HG02588 (cell line): ENCODE measurements at regions not wholly inside any gene's neighbourhood (a gene's known extent, or its start where the extent isn't known, plus 50 kb on each side); places are given as distances from the start of the nearest gene placed in this dataset.

ENCODE experiments used
- ATAC-seq: cut with Tn5 transposase; IDR thresholded peaks from one replicate; pipeline ENCODE4 v1.9.1; 2021; ENCODE audit warnings: mild to moderate bottlenecking, moderate library complexity; ENCODE audit not compliant: unreplicated experiment

DNA sequence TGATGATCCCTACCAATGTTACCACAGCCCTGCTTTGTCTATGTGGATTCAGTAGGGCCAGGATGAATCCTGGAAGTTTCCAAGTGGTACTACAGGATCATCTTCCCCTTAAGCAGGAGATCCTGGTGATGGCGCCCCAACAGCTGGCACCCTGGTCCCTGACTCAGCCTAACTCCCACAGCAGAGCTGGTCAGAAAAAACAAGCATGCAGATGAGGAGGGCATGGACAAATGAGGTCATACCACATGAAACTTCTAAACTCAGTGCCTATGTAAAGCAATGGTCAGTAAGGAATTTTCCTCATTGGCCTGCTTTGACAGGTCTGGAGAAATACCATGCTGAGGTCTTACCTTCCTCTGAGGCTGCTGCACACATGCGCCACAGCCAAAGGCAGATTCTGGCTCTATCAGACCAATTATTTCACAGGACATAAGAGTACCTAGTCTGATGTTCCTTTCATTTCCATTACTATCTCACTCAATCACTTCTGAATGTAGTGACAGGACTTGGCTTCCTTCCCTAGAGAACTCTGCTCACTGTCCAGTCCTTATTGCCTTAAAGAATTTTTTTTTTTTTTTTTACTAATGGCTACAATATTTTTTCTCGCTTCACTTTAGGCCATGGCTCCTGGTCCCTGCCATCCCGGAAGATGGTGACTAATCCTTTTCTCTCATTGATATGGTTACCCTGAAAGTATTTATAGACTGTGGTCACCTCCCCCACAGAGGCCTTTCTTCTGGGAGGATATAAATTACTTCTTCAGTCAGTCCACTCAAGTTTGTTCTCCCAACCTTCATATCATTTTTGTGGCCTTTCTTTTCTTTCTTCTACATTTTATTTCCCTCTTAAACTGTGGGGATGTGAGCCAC, 525.2 kb upstream of the PSMD7 start:
- no peak for ATAC-seq

DNA sequence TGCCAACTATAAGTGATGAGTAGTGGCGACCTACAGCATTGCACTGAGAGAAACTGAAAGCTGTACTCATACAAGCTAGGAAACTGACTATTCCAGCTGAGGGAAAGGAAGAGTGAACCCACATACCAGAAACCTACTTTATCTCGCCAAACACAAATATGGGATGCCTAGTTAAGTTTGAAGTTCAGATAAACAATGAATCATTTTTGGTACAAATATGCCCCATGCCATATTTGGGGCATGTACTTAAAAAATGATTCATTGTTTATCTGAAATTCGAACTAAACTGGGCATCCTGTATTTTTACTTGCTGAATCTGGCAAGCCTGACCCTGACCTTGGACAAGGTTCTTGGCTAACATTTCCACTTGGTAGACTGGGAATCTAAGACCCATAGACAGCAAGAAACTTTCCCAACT, 527.8 kb upstream of the PSMD7 start:
- ATAC-seq, result no peak

DNA sequence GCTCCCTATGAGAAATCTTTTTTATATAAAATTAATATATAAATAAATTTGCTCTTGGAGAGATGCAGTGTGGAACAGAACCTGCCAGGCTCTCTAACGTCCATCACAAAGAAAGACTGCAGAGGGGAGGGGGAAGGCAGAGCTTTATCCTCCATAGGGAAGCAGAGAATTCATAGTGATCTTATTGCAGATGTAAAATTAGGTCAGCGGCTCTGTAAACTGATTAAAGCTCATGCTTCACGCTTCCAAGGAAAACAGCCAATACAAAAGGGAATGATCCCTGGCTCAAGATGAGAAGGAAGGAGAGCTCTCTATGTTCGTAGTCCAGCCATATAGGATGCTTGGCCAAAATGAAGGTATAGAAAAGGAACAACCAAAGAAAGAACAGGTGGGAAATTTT, 532.3 kb upstream of the PSMD7 start:
- ATAC-seq, result no peak

DNA sequence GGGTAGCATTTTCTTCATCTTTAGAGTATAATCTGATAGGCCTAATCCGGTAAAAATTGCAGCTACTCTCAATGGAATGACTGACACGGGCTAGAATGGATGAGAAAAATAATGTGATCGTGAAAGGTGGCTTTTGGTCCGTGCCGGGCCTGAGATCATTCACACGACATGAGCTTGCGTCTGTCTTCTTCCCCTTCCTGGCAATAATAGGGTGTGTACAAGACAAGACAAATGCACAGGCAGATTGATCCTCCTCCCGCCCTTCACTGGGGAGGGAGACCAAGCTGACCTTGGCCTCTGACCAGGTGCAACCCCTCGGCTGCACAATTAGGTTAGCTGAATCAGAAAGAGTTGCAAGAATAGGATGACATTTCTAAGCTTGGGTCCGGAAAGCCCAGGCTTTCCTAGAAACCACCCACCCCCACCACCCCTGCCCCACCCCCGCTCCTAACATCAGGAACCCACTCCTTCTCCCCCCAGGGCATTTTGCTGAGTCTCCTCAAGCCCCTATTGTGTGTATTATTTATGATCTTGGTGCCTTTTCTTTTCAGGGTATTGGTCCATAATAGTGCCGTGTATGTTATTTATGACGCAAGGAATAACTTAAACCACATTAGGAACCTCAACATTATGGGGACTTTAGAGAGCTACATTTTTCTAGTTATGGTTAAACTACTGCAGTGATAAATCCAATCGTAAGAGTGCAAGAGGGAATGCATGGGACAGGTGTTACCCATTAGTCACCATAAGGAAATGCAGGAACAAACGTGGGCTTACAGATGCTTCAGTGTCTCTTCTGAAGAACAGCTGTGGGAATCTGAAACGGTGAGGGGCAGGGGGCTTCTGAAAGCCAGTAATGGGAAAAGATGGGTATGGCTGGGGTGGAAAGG, 540.1 kb upstream of the PSMD7 start:
- no peak for ATAC-seq

DNA sequence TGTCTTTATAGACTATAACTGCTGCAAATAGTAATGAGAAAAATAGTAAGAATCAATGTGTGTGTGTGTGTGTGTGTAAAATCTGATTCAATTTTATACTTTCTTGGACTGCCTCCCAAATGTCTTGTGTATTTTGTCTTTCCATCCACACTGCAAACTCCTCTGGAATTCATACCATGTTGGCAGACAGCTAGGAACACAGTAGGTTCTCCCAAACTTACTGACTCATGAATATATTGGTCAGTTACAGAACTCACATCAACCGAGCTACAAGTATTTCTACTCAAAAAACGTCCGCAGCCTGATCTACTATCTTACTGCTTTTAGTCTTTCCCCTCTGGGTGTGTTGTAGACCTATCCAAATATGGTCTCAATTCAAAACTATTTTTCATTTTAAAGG, 542.7 kb upstream of the PSMD7 start:
- ATAC-seq, result no peak

DNA sequence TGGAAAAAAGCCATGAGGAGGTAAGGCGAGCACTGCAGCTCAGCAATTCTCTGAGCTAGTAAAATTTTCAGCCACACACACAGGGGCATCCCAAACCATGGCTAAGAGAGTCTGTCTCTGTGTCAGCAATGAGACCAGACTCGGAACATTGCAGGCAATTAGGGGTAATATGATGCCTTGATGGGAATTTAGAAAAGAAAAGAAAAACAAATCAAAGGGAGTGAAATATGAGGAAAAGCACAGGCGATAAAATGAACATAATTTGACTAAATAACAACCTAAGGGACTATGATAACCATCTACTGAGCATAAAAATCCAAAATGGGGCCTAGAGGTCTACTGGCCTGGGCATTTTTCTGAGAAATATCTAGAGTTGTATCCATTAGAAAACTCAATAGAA, 546.0 kb upstream of the PSMD7 start:
- no peak for ATAC-seq

DNA sequence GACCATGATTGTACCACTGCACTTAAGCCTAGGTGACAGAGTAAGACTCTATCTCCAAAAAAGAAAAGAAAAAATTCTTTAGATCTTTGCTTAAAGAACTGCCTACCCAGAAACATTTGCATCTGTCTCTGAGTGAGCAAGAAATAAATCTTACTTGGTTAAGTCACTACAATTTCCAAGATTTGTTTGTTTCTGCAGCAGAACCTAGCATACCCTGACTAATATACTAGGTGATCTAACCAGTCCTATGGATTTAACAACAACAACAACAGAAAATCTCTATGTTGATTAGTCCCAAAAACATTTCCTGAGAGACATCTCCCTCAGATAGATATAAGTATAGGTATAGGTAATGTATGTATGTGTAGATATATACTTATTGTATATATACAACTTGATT, 549.3 kb upstream of the PSMD7 start:
- ATAC-seq, result no peak

DNA sequence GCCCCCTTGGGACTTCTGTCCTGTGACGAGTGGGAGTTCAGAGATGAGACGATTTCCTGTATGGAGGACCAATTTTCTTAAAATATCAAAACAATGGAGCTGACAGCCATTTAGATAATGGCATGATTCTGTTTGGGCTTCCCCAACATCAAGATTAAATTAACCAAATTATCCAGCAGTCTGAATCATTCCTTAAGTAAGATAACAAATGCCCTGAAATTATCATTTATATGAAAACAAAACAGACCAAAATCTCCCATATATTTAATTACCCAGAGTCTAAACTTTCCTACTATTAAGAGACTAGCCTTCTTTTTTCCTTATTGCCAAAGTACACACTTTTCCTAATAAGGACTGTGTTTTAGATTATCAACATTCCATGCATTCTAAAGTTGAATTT, 550.1 kb upstream of the PSMD7 start:
- no peak for ATAC-seq

DNA sequence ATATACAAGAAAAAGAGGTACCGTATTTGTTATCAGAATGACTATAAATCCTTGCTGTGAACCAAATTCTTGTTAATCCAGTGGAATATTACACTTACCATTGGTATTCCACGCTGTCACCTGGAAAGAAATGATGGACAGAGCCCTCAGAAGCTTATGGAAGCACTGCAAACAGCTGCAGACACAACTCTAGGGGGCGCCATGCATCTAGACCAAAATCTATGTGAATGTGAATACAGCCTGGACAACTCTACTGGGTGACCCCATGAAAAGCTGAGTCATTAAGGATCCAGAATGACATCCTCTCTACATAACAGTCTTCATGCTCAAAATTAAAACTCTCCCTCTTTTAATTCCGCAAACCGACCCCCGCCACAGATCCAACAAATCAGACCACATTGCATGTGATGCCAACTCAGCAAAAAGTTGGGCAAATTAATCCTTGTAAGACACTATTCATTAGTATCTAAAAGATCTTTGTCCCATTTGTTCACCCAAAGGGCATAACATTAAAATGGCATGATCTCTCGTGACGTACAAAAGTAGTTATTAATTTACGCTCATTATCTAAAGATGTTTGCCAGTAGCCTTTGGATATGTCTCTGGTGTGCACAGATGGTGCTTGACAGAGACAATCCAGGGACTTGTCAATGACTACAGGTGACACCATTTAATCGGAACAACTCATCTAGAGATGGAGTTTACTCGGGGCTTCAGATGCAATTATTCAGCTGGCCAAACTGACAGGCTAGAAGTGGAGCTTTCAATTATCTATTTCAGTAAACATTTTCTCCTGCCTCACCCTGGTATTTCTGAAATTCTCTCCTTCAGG, 552.7 kb upstream of the PSMD7 start:
- no peak for ATAC-seq

DNA sequence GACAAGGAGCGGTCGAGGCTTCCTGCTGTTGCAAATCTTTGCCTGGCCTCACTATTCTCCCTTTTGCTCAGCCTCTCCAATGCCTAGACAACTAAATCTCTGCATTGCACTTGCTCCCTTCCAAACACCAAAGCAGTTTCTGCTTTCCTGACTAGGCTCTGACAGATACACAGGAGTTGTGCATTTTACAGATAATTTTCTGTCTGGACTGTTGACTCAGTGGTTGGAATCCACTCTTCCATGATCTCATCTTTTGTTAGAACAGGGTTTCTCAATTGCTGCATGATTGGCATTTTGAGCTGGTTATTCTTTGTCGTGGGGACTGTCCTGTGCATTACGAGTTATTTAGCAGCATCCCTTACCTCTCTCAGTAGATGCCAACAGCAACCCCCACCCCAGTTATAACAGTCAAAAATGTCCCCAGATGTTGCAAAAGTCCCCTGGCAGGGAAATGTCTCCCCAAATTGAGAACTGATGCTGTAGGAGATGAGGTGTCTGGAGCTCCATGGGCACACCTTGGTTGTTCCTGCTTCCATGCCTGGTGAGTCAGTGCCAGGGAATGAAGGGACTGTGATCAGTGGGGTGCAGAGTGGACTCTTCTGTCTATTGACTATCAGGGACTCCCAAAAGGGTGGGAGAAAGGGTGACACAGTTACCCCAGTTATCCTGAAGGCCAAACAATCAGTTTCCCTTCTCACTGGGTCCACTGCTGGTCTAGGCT, 557.4 kb upstream of the PSMD7 start:
- no peak for ATAC-seq

DNA sequence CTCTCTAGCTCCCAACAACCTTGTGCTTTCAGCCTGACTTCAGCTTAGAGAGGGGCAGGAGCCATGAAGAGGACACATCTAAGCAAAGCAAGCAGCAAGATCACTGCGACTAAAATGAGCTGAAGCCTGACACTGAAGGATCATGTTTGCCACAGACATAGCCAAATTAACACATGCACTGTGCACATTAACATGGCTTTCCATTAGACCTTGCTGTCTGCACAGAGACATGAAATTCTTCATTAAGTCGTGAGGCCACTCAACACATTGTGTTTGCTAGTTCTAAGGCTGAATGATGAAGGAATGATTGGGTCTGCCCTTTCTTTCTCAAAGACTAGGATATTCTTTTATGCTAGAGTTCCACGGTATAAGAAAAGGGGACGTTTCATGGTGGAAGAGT, 558.3 kb upstream of the PSMD7 start:
- no peak for ATAC-seq

DNA sequence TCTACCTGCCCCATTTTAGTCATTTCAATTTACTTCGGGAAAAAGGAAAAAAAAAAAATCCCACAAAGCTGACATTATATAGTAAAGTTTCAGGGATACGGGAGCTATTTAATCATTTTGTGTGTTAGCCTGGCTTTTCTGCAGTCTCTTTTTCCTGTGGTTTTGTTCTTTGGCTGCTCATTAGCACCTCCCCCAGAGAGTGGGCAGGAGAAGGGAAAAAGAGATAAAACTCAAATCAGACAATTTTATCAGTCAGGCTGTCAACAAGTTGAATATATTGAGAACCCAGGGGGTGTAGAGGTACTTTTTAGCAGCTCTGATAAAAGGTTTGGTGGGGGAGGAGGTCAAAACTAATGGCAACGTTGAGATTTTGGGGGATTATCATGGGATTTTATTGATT, 559.0 kb upstream of the PSMD7 start:
- ATAC-seq, result no peak

DNA sequence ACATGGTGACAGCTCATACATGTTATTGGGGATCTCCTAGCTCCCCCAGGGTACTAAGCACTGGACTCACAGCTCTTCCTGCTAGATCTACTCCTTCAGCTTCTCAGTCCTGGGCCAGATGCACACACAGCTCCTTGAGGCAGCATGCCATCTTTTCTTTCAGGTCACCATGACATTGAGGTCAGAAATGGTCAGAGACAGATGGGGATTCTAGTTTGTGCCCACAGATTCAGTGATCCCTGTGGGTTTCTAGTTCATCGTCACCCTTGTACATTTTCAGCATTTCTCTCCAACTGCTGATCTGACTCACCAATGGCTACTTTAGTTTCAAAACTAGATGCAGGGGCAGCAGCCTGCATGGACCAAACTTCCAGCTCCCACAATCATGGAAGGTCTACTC, 560.7 kb upstream of the PSMD7 start:
- no peak for ATAC-seq

DNA sequence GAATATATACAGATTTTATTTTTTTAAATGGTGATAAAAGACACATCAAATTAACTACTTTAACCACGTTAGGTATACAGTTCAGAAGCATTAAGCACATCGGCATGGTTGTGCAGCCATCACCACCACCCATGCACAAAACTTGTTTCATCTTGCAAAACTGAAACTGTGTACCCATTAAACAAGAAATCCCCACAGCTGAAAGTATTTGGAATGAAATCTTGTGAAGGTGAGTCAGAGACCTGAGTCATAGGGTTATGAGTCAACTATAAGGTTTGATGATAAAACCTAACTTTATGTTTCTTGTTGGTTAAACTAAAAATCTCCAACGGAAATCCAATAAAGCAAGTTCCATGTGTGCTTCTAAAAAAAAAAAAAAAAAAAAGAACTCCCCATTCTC, 561.6 kb upstream of the PSMD7 start:
- ATAC-seq, result peak; percentile 63

DNA sequence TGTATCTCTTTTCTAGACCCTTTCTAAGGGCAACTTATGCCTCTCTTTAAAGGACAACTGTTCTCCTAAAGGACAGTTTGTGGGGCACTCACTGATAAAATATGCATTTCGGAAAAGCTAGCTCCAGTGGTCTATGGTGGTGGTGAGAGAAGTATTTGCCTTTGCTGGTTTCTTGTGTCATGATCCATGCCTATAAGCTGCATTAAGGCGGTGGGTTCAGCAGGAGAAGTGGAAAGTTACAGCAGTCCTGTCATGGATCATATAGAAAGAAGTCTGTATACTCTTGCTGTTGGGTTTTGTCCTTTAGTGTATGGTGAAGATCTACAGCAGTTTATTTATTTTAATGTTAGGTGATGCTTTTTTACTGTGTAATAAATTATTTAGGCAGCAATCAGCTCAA, 563.9 kb upstream of the PSMD7 start:
- ATAC-seq, result no peak

DNA sequence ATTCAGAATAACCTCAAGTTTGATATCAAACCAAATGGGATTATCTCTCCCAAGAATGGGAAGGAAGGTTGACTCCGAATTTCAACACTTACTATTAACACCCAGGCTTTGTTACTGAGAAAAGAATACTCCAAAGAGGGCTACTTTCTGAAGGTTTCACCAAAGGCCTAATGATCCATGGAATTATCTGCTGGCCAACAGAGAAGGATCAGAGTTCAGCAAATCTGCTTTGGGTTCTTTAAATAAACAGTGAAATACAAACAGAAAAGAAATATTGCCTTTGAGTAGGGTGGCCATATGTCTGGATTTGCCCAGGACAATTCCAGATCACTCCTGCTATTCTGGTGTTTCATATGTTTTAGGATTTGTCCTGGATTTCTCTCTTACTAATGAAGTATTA, 564.5 kb upstream of the PSMD7 start:
- ATAC-seq, result no peak

DNA sequence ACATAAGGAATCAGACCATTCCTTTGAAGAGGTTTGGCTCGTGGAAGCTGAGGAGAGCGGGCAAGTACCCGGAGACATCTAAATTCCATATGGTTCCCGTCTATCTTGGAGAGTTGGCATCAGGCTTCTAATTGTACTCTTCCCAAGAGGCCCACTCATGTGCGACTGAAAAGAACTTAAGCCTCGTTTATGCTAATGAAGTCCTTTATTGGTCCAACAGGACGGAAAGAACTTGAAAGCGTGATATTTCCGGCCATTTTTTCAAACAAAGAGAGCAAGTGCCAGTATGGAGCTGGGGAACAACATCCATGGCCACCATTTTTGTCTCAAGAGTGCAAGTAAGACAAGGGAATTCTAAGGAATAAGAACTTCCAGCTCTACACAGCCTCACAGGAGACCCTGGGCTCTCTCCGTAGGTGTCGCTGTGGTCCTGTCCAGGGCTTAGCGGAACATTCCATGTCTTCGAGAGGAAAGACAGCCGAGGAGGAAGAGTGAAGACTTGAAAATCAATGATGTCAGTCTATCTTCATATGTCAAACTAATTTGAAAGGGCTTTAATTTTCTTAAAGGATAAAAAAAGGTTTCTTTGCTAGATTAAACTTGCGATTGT, 566.0 kb upstream of the PSMD7 start:
- no peak for ATAC-seq

DNA sequence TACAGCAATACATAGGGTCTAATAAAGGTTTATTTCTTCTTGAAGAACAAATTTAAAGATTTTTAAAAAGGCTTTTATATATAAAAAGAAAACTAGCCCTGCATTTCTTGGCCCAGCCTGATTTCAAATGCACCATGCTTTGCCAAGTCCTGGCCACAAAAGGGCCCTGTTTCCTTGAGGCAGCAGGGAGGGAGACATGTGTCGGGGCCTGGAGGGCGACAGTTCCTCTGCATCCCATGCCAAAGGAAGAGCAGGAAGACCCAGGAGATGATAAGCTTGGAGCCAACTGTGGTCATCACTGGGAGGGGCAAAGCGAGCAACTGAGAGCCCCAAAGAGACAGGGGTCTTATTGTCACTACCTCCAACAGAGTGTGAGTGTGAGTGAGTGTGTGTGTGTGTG, 571.5 kb upstream of the PSMD7 start:
- ATAC-seq, result no peak

DNA sequence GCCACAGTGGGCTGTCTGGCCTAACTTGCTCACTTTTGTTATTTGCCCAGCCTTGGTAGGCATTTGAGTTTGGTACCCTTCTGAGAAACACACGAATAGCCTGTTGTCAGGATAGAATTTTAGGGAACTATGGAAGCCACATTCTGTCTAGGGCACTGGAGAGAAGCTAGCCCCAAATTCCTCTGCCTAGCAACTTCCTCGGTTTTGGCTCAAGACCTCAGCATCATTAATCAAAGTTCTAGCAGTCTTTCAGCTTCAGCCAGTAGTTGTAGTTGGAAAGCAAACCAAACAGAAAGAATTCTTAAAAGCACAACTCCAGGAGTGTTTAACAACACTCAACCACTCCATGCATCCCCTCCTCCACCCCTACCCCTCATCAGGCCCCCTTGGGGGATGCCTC, 572.1 kb upstream of the PSMD7 start:
- ATAC-seq, result no peak

DNA sequence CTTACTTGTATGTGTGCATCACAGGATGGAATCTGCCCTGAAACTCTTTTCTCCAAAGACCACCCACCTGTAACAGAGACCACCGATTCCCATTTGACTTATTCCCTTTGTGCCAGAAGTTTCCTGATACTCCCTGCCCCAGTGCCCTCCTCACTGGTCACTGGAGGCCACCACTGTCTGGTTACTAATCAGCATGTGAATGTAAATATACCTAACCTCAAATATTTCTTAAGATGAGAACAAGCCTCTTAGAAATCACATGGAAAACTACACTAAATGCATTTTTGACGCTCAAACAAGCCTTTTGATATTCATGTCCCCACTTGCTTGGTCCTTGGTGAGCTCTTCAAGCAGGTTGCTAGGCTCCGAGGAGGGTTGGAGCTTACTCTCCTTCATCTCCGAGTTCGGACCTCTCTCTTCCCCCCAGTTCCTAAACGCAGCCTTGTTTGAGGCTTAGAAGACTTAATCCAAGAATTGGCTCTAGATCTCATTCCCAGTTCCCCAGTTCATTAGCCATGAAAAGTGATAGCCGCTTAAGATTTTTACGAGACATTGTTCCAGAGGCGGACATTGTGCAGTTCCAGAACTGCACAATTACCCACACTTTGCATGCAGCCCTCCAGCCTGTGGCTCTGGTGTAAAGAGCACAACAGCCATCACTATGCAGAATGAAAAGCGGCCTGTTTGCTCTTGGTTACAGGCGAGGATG, 579.2 kb upstream of the PSMD7 start:
- ATAC-seq, result no peak
